ENCODE measurements at regions not wholly inside any gene's neighbourhood (a gene's known extent, or its start where the extent isn't known, plus 50 kb on each side); places are given as distances from the start of the nearest gene placed in this dataset.
A peak's percentile ranks its signal among the peaks of the same experiment; 100 is the strongest.
"Not testable (repeated sequence)": the region's sequence is repeated elsewhere in the genome, so short reads cannot be mapped to it uniquely, and the experiment has no call there.

DNA sequence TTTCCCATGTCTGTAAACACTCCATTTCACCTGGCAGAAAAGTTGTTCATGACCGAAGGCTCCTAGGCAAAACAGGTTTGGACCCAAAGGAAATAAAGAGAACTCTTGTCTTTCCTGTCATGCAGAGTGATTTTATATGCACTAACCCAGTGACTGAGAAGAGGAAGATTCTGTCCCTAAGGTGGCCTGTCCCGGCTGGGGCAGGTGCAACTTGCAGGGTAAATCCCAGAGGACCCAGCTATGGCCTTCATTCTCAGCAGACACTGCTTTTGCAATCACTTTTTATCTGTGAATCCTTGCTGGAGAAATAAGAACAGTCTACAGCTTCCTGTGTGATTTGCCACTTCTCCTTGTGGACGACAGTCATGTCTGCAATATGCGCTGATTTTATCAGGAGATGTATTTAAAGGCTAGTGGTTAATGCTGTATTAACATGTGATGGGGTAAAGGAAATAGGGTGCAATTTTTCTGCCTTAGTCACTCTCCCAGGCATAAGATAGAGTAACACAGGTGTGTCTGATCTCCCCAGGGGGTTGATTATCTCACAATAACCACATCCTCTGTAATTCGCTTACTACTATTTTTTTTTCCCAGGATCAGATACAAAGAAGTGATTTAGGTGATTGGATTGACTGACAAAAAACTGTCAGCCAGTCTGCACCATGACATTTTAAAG is 696.8 kb upstream of the SOX9 start:
- peak; percentile 88 for DNase-seq (ENCODE audit: low read depth)

GRCh38 chr17:71427801-71428200 is 693.0 kb upstream of the SOX9 start:
- no peak for DNase-seq (ENCODE audit: low read depth)

GRCh38 chr17:71428897-71429296 is 691.9 kb upstream of the SOX9 start:
- DNase-seq (ENCODE audit: low read depth), result no peak

DNA sequence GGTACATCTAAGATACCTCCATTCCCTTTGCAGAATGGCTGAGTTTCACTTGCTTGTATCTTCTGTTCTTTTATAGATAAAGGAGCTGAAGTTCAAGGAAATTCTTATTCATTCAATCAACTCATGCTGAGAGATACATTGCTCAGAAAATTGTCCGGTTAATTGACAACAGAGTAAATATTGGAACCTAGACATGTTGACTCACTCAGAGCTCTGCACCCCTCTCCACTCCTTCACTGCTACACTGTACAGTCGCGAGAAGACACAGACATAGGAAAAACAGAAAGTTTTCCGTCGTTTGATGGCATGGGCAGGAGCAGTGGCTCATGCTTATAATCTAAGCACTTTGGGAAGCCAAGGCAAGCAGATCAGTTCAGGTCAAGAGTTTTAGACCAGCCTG is 690.5 kb upstream of the SOX9 start:
- DNase-seq (ENCODE audit: low read depth), result no peak

- no peak for DNase-seq (ENCODE audit: low read depth)
Observed at GRCh38 chr17:71431146-71431545, 689.7 kb upstream of the SOX9 start.

DNA sequence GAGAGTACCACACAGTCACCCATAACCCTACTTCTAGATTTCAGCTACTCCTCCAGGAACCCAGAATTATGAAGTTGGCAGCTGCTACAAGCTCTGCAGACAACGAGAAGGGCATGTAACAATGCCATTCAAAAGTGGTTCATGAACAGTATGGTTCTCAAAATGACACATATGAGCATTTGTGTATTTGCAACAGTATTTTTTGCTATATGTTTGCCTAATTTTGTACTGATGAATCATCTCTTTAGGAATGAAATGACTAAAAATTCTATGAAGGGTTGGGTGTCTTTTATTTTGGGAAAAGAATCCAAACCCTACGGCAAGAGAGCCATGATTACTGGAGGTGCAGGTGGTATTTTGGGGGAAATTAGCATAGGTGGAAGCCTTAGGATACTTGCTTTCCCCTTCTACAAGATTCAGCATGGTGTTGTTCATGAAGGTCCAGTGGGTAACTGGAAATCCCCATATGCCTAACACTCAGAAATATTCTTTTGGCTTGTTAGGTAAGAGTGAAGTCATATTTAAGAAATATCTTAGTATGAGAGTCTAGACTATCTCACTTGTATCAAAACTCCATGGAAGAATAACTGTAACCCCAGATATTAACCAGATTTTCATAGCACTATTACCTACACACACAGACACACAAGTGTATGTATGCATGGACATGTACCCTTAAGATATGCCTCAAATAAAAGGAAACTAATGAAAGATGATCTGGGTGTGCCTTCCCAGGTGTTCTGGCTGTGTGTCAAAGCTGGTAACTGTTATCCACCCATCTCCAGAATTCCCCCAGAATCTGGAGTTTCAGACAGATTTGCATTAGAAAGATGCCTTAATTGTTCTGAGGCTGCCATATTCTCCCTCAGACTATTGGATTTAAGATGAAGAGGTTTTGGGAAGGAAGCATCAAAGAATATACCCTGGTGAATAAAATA is 688.2 kb upstream of the SOX9 start:
- no peak for DNase-seq (ENCODE audit: low read depth)

GRCh38 chr17:71434716-71435115 is 686.1 kb upstream of the SOX9 start:
- DNase-seq (ENCODE audit: low read depth), result no peak

GRCh38 chr17:71436479-71436878 is 684.3 kb upstream of the SOX9 start:
- DNase-seq (ENCODE audit: low read depth), result no peak

DNA sequence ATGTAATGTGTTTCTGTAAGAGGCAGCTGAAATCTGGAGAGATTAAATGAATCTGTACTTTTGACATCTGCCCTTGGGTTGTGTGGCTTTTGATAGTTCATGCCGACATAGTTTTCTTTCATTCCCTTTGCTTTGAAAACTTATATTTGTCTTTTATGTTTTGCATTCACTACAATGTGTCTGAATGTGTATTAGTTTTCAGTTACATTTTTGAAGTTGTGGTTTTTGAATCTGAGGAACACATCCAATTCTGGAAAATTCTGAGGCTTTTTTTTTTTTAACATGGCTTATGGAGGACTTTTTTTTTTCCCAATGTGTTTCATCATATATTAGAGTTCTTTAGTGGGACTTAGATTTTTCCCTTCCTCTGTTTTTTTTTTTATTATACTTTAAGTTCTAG is 683.7 kb upstream of the SOX9 start:
- peak; percentile 23 for DNase-seq (ENCODE audit: low read depth)

- peak; percentile 97 for DNase-seq (ENCODE audit: low read depth)
Observed at GRCh38 chr17:71438631-71439146, 682.1 kb upstream of the SOX9 start.

DNA sequence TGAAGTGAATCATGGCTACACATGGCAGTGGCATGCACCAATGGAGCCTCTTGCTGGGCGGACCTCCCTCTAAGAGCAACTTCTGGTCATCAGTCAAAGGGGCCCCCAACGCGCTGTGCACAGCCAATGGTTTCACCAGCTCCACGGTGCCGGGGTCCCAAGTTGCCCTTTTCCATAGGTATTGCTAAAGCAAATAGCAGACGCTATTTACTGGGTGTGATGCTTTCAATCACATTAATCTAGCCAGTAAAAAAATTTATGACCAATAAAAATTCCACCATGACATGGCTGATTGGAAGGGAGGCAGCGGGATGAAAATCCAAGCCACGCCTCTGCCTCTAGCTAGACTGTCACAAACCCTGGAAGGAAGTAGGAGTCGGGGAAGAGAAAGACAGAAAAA is 680.3 kb upstream of the SOX9 start:
- no peak for DNase-seq (ENCODE audit: low read depth)

GRCh38 chr17:71441098-71441497 is 679.7 kb upstream of the SOX9 start:
- DNase-seq (ENCODE audit: low read depth), result peak; percentile 88

DNA sequence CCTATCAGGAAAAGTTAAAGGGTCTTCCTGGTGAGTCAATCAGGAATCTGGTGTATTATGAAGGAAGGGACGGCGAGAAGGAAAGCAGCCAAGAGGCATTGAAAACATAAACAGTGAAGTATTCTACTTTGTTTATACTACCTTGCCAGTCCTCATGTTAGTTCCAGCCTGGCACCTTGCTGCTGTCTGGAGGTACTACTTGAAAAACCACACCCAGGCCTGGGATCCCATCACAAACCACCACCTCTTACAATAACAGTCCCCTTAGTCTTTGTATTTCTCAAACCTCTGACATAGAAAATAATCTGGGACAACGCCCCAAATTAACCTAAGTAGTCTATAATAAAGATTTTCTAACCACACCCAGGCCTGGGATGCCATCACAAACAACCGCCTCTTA is 676.7 kb upstream of the SOX9 start:
- no peak for DNase-seq (ENCODE audit: low read depth)

DNA sequence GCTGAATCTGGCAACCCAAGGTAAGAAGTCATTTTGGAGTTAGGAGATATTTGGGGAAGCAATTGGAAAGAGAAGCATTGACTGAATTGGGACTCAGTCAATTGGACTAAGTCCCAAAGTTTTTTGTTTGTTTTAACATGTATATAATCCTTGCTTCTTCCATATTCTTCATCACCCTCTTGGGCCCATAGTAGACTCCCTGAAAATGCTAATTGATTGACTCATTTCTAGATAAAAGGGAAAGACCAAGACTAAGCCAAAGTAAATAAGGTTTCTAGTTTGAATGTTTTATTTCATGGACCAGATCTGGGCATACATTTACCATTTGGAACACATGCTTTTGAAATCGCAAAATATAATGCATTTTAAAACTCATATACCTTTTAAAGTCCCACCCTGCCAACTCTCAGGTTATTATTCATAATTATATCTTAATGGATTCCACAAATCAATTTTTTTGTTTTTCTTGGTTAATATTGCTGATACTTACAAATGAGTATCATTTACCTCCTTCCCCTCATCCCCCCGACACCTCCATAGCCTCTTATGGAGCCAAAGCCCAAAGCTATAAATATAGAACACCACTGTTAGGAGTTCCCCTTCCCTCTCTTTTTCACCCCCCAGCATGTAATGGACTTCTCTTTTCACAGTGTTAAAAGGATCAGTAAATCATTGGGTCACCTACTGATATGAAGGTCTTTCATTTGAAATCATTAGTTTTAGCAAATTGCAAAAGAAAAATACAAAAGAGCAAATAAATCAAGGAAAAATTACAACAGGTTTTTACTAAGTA is 674.0 kb upstream of the SOX9 start:
- DNase-seq (ENCODE audit: low read depth), result no peak

GRCh38 chr17:71447644-71448043 is 673.2 kb upstream of the SOX9 start:
- no peak for DNase-seq (ENCODE audit: low read depth)

DNA sequence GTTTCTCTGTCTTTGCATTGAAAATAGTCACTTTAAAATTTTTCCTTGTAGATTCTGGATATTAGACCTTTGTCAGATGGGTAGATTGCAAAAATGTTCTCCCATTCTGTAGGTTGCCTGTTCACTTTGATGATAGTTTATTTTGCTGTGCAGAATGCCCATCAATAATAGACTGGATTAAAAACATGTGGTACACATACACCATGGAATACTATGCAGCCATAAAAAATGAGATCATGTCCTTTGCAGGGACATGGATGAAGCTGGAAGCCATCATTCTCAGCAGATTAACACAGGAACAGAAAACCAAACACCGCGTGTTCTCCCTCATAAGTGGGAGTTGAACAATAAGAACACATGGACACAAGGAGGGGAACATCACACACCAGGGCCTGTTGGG is 670.2 kb upstream of the SOX9 start:
- DNase-seq (ENCODE audit: low read depth), result not testable (repeated sequence)

DNA sequence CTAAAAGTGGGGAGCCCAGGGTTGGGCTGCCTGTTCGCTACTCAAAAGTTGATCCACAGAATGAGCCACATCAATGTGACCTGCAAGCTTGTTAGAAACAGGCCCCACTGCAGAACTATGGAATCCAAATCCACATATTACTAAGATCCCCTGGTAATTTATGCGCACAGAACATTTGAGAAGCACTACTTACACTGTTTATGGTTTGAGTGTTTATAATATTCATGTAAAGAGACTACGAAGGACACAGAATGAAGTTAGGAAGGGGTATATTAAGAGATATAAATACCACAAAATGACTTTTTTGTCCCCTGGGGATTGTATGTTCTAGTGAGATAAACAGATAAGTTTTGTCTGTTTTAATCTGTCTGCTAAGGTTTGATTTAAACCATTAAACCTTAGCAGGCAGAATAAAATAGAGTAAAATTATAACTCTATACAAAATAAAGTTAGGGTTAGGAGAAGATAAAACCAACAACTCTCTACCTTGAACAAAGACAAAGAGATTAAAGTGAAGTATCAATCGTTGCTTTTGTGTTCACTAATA is 666.9 kb upstream of the SOX9 start:
- no peak for DNase-seq (ENCODE audit: low read depth)

DNA sequence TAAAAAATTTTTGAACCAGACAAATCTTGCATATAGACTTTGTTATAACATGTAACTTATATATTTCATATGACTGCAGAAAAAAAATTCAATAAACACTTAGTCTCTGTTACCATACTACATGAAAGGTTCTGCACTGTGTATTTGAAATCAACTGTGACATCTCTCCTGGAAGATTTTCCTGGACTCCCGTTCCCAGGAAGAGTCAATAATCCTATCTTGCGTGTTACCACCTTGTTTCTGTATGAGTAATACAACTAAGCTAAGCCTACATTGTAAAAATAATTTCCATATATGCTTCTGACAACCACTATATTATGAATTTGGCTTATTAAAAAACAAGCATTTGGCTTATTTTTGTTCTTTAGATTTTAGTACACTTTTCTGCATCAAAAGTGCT is 665.6 kb upstream of the SOX9 start:
- DNase-seq (ENCODE audit: low read depth), result no peak

GRCh38 chr17:71458322-71458721 is 662.5 kb upstream of the SOX9 start:
- peak; percentile 7 for DNase-seq (ENCODE audit: low read depth)

GRCh38 chr17:71460943-71461342 is 659.9 kb upstream of the SOX9 start:
- DNase-seq (ENCODE audit: low read depth), result peak; percentile 46

- no peak for DNase-seq (ENCODE audit: low read depth)
Observed at GRCh38 chr17:71461498-71462169, 659.2 kb upstream of the SOX9 start.
